Mucosa of descending colon (tissue), 3 donors: ENCODE measurements at regions not wholly inside any gene's neighbourhood (a gene's known extent, or its start where the extent isn't known, plus 50 kb on each side); places are given as distances from the start of the nearest gene placed in this dataset.

Source experiments
- ATAC-seq: fragments of 200-7000 bp; cut with Tn5 transposase; one replicate; pipeline ENCODE4 v1.9.1; 2020; ENCODE audit warnings: mild to moderate bottlenecking, moderate library complexity
- DNase-seq, 3 donors: peaks; one replicate each; pipeline ENCODE4 v3.0.0-alpha.2; 2020
- H3K36me3 ChIP-seq: fragments of 200-600 bp; one replicate; pipeline ENCODE4 v1.8.0; 2021; ENCODE audit warnings: low read depth, mild to moderate bottlenecking
- H3K4me1 ChIP-seq: fragments of 200-600 bp; one replicate; pipeline ENCODE4 v1.8.0; 2021; ENCODE audit warnings: low read depth, mild to moderate bottlenecking
- H3K4me3 ChIP-seq: fragments of 200-600 bp; one replicate; pipeline ENCODE4 v1.8.0; 2021; ENCODE audit warnings: mild to moderate bottlenecking
- H3K9me3 ChIP-seq: fragments of 200-600 bp; one replicate; pipeline ENCODE4 v1.8.0; 2021; ENCODE audit warnings: mild to moderate bottlenecking
- CTCF ChIP-seq: fragments of 200-600 bp; IDR thresholded peaks from one replicate; pipeline ENCODE4 v1.8.0; 2022; ENCODE audit warnings: antibody characterized with exemption, mild to moderate bottlenecking
- intact Hi-C, 2 donors: fragments of 100-400 bp; cut with DNase I in 1 of 2; cut with micrococcal nuclease in 1 of 2; formaldehyde crosslinking; loops; one replicate each; pipeline versions ENCODE4 v1.11.0 to v1.11.1; 2022; cut with DNase I, micrococcal nuclease
- donor health status: DM: no; HTN: no; CAD: no; lungs with moderate emphysema.
- donor health status: DM: no; HTN: no; CAD: no.
- donor health status: DM: no; HTN: yes; CAD: no.

- no peak for ATAC-seq
- Histone ChIP-seq H3K4me3 (no peak overlapping the region), H3K9me3 (no peaks in the 10 kb centered on the region), H3K4me1 (no peaks in the 10 kb centered on the region), H3K36me3 (no peaks in the 10 kb centered on the region)
- DNase-seq, result peak in 1 of 3 donors; percentile 4
- intact Hi-C loops, result no loop called here
- TF ChIP-seq CTCF, result no peak
These were observed 198.7 kb downstream of the KCTD12 start for GRCh38 chr13:76687467-76687866.

GRCh38 chr13:76685938-76686337, 200.3 kb downstream of the KCTD12 start:
- DNase-seq (no peak), ATAC-seq (no peak)
- Histone ChIP-seq H3K36me3 (no peaks in the 10 kb centered on the region), H3K4me3 (no peak overlapping the region), H3K9me3 (no peaks in the 10 kb centered on the region), H3K4me1 (no peaks in the 10 kb centered on the region)
- intact Hi-C loops, result no loop called here
- TF ChIP-seq CTCF, result no peak

GRCh38 chr13:76684336-76684735, 201.9 kb downstream of the KCTD12 start:
- Histone ChIP-seq H3K4me1 (no peaks in the 10 kb centered on the region), H3K36me3 (no peaks in the 10 kb centered on the region), H3K9me3 (no peaks in the 10 kb centered on the region), H3K4me3 (no peak overlapping the region)
- intact Hi-C loops, result no loop called here
- DNase-seq, result no peak
- ATAC-seq, result no peak
- TF ChIP-seq CTCF, result no peak

- no peaks in the 10 kb centered on the region for H3K36me3 ChIP-seq
- H3K4me3 ChIP-seq, result no peak overlapping the region
- no peak for ATAC-seq
- TF ChIP-seq CTCF, result no peak
- intact Hi-C loops, result no loop called here
- no peaks in the 10 kb centered on the region for H3K4me1 ChIP-seq
- DNase-seq, result no peak
- no peaks in the 10 kb centered on the region for H3K9me3 ChIP-seq
These were observed 202.4 kb downstream of the KCTD12 start for GRCh38 chr13:76683854-76684253.

- no peak overlapping the region for H3K4me3 ChIP-seq
- DNase-seq (no peak), ATAC-seq (no peak)
- no peaks in the 10 kb centered on the region for H3K4me1 ChIP-seq
- no peaks in the 10 kb centered on the region for H3K9me3 ChIP-seq
- no peak for TF ChIP-seq CTCF
- intact Hi-C loops, result no loop called here
- H3K36me3 ChIP-seq, result no peaks in the 10 kb centered on the region
These were observed 203.0 kb downstream of the KCTD12 start for GRCh38 chr13:76683168-76683567.

GRCh38 chr13:76680112-76680511, 206.1 kb downstream of the KCTD12 start:
- intact Hi-C loops, result no loop called here
- TF ChIP-seq CTCF, result no peak
- no peaks in the 10 kb centered on the region for H3K36me3 ChIP-seq
- no peaks in the 10 kb centered on the region for H3K9me3 ChIP-seq
- H3K4me3 ChIP-seq, result no peak overlapping the region
- H3K4me1 ChIP-seq, result no peaks in the 10 kb centered on the region
- ATAC-seq (no peak), DNase-seq (no peak)
